SK-N-SH (cell line): ENCODE measurements at regions not wholly inside any gene's neighbourhood (a gene's known extent, or its start where the extent isn't known, plus 50 kb on each side); places are given as distances from the start of the nearest gene placed in this dataset.

Source experiments
- CTCF ChIA-PET: fragments of 300-600, 350-600 bp; formaldehyde crosslinking; extraction: SDS; loops from one replicate; lab custom pipeline; 2021; lab: Yijun Ruan, JAX
- POLR2A ChIA-PET: fragments of 350-600 bp; sonication (Branson Sonifier 250); formaldehyde crosslinking; extraction: SDS; loops from one replicate; lab custom pipeline; 2020; ENCODE audit warnings: antibody characterized with exemption, inconsistent platforms; lab: Yijun Ruan, JAX
- DNase-seq: peaks from one replicate; pipeline ENCODE4 v3.0.0; 2012
- H2AFZ ChIP-seq: fragments of 200-600 bp; sonication (generic); 2 replicates; pipeline ENCODE4 v1.8.1; 2016; ENCODE audit warnings: antibody characterized with exemption, mild to moderate bottlenecking, low read depth
- H3F3A ChIP-seq: fragments of 200-600 bp; sonication (generic); replicated peaks from 2 replicates; pipeline ENCODE3; 2016; ENCODE audit warnings: antibody characterized with exemption, mild to moderate bottlenecking; ENCODE audit not compliant: insufficient read depth
- H3K27ac ChIP-seq, 2 experiments: fragments of 200-500 bp in 1 of 2; fragments of 200-600 bp in 1 of 2; sonication (Bioruptor generic) in 1 of 2; sonication (generic), shearing (Covaris generic) in 1 of 2; 2 replicates each; pipeline versions ENCODE4 v1.5.1 to v1.6.1; 2014 to 2016; ENCODE audit warnings: low read depth in 2 of 2, inconsistent platforms in 1 of 2, low read length in 1 of 2, mild to moderate bottlenecking in 1 of 2, mixed read lengths in 1 of 2
- H3K27me3 ChIP-seq: fragments of 200-600 bp; sonication (generic), shearing (Covaris generic); 2 replicates; pipeline ENCODE4 v1.6.1; 2016; ENCODE audit warnings: mixed run types; ENCODE audit not compliant: insufficient read depth
- H3K36me3 ChIP-seq, 2 experiments: fragments of 200-500 bp in 1 of 2; fragments of 200-600 bp in 1 of 2; sonication (Bioruptor generic) in 1 of 2; sonication (generic) in 1 of 2; replicated peaks in 1 of 2; 2 replicates each; pipeline versions ENCODE3 to v1.5.1; 2014 to 2016; ENCODE audit warnings: low read length in 1 of 2, mild to moderate bottlenecking in 1 of 2; ENCODE audit not compliant: insufficient read depth in 2 of 2, control insufficient read depth in 1 of 2
- H3K4me1 ChIP-seq, 2 experiments: fragments of 200-500 bp in 1 of 2; fragments of 200-600 bp in 1 of 2; sonication (Bioruptor generic) in 1 of 2; sonication (generic), shearing (Covaris generic) in 1 of 2; 2 replicates each; pipeline versions ENCODE4 v1.5.1 to v1.6.1; 2014 to 2016; ENCODE audit warnings: low read depth in 1 of 2, low read length in 1 of 2, mixed run types in 1 of 2; ENCODE audit not compliant: insufficient read depth in 2 of 2, control insufficient read depth in 1 of 2
- H3K4me2 ChIP-seq: fragments of 200-600 bp; sonication (generic), shearing (Covaris generic); 2 replicates; pipeline ENCODE4 v1.6.1; 2017; ENCODE audit warnings: mixed run types
- H3K4me3 ChIP-seq, 2 experiments: fragments of 200-500 bp in 1 of 2; fragments of 200-600 bp in 1 of 2; sonication (Bioruptor generic) in 1 of 2; sonication (generic), shearing (Covaris generic) in 1 of 2; 2 replicates each; pipeline versions ENCODE4 v1.5.1 to v1.8.1; 2014 to 2016; ENCODE audit warnings: low read depth in 2 of 2, inconsistent platforms in 1 of 2, low read length in 1 of 2, mild to moderate bottlenecking in 1 of 2, mixed read lengths in 1 of 2, moderate library complexity in 1 of 2
- H3K79me2 ChIP-seq: fragments of 200-600 bp; sonication (generic); 2 replicates; pipeline ENCODE4 v1.8.1; 2017; ENCODE audit warnings: mild to moderate bottlenecking; ENCODE audit not compliant: insufficient read depth
- H3K9ac ChIP-seq: fragments of 200-600 bp; sonication (generic); 2 replicates; pipeline ENCODE4 v1.6.1; 2017; ENCODE audit warnings: mixed run types
- H3K9me2 ChIP-seq: fragments of 200-600 bp; sonication (generic); 2 replicates; pipeline ENCODE4 v1.6.1; 2017; ENCODE audit warnings: mixed run types
- H3K9me3 ChIP-seq: fragments of 200-600 bp; sonication (generic); 2 replicates; pipeline ENCODE4 v1.6.1; 2017; ENCODE audit warnings: mixed run types, mild to moderate bottlenecking, moderate library complexity
- H4K20me1 ChIP-seq: fragments of 200-600 bp; sonication (generic); 2 replicates; pipeline ENCODE4 v1.6.1; 2017; ENCODE audit warnings: mild to moderate bottlenecking, mixed run types; ENCODE audit not compliant: insufficient read depth
- CHD2 ChIP-seq: fragments of 150-350 bp; IDR thresholded peaks from 2 replicates; pipeline ENCODE4 v1.6.1; 2018; ENCODE audit warnings: low read length; ENCODE audit not compliant: partially characterized antibody
- CTCF ChIP-seq: fragments of 200-600 bp; sonication (generic); IDR thresholded peaks from 2 replicates; pipeline ENCODE4 v1.6.1; 2017; ENCODE audit warnings: antibody characterized with exemption, mild to moderate bottlenecking, moderate library complexity
- ELF1 ChIP-seq: IDR thresholded peaks from 2 replicates; pipeline ENCODE4 v1.4.0; 2012
- EP300 ChIP-seq, 2 experiments: IDR thresholded peaks; 2 replicates each; pipeline versions ENCODE4 v1.4.0 to v1.6.1; 2012; ENCODE audit warnings: borderline replicate concordance in 1 of 2, low read depth in 1 of 2, low read length in 1 of 2
- FOXM1 ChIP-seq: IDR thresholded peaks from 2 replicates; pipeline ENCODE4 v1.4.0; 2012; ENCODE audit warnings: low read depth, mild to moderate bottlenecking
- GATA2 ChIP-seq: sonication (generic); formaldehyde crosslinking; IDR thresholded peaks from 2 replicates; pipeline ENCODE4 v1.5.0; 2020; ENCODE audit warnings: mild to moderate bottlenecking, missing genetic modification reagents
- MAX ChIP-seq: IDR thresholded peaks from 2 replicates; pipeline ENCODE4 v1.4.0; 2012; ENCODE audit warnings: low read depth
- MEF2A ChIP-seq: IDR thresholded peaks from 2 replicates; pipeline ENCODE4 v1.4.0; 2012; ENCODE audit warnings: low read depth, borderline replicate concordance
- MXI1 ChIP-seq: IDR thresholded peaks from 2 replicates; pipeline ENCODE4 v1.6.1; 2012; ENCODE audit warnings: mild to moderate bottlenecking, low read depth, low read length, improper control_type of control experiment
- NFIC ChIP-seq: IDR thresholded peaks from 2 replicates; pipeline ENCODE4 v1.4.0; 2012; ENCODE audit warnings: borderline replicate concordance
- NRF1 ChIP-seq: IDR thresholded peaks from 2 replicates; pipeline ENCODE4 v1.6.1; 2012; ENCODE audit warnings: low read depth, mild to moderate bottlenecking, low read length
- PBX3 ChIP-seq: IDR thresholded peaks from 2 replicates; pipeline ENCODE4; 2012
- RAD21 ChIP-seq: IDR thresholded peaks from 2 replicates; pipeline ENCODE4 v1.6.1; 2012; ENCODE audit warnings: mild to moderate bottlenecking, low read length
- RFX5 ChIP-seq: IDR thresholded peaks from 2 replicates; pipeline ENCODE4 v1.6.1; 2012; ENCODE audit warnings: mild to moderate bottlenecking, improper control_type of control experiment, low read length
- SMC3 ChIP-seq: IDR thresholded peaks from 2 replicates; pipeline ENCODE4 v1.6.1; 2012; ENCODE audit warnings: low read depth, low read length, improper control_type of control experiment
- TCF12 ChIP-seq: IDR thresholded peaks from 2 replicates; pipeline ENCODE4 v1.4.0; 2012
- USF1 ChIP-seq: IDR thresholded peaks from 2 replicates; pipeline ENCODE4 v1.4.0; 2012; ENCODE audit warnings: low read depth, borderline replicate concordance
- ZBTB33 ChIP-seq: IDR thresholded peaks from 2 replicates; pipeline ENCODE4 v1.4.0; 2012; ENCODE audit warnings: low read depth, borderline replicate concordance
- WGBS: methylation state at CpG from one replicate; pipeline ENCODE4 v1.1.6; 2017; ENCODE audit warnings: low lambda C conversion rate; 5-methylcytosine and 5-hydroxymethylcytosine counted together

- no peaks in the 10 kb centered on the region for H3K27me3 ChIP-seq
- H3F3A ChIP-seq = no peaks in the 10 kb centered on the region
- H3K36me3 ChIP-seq = no peaks in the 10 kb centered on the region
- TF ChIP-seq NFIC (peak; percentile 23; the same call in 1 of the 2 replicates), GATA2 (CRISPR knock-in tag) (no peak), ELF1 (peak; percentile 29; the same call in 1 of the 2 replicates), SMC3 (peak; percentile 63), MAX (0 out of 2 replicates have a peak, but pooled peaks have one; percentile 55), NRF1 (no peak), RAD21 (peak; percentile 75), TCF12 (peak; percentile 43; the same call in 1 of the 2 replicates), CTCF (peak; percentile 62)
- TF ChIP-seq, all 33 proteins: peak for 7
- H3K9me2 ChIP-seq = no peaks in the 10 kb centered on the region
- WGBS = 33% methylated on average over 4 of the region's 5 CpGs
- H4K20me1 ChIP-seq = no peaks in the 10 kb centered on the region
- H3K9me3 ChIP-seq = no peaks in the 10 kb centered on the region
- no peak overlapping the region for H2AFZ ChIP-seq
- POLR2A ChIA-PET = no interaction called here
- H3K4me1 ChIP-seq = peaks cover 0 to 2% of the 10 kb centered on the region in 2 experiments; a peak in 1 of 4 replicates
- H3K27ac ChIP-seq = 0 out of 4 replicates have a peak overlapping the region, but pooled peaks of 1 of the 2 experiments have one; percentile 2
- CTCF ChIA-PET = interaction anchor here (0.6 to 1.5 kb wide), 13 partner anchors 9 to 437 kb away, joined by 3 to 6 read pairs (median 4); no protein-coding TSS in a partner anchor
- no peak overlapping the region for H3K4me3 ChIP-seq
- peak; percentile 38 for DNase-seq
- no peak overlapping the region for H3K4me2 ChIP-seq
- no peak overlapping the region for H3K9ac ChIP-seq
- no peaks in the 10 kb centered on the region for H3K79me2 ChIP-seq
Measured at GRCh38 chr4:128427832-128428366, 140.3 kb upstream of the PGRMC2 start.

GRCh38 chr4:128424527-128425497, 137.2 kb upstream of the PGRMC2 start:
- ChIA-PET POLR2A (no interaction called here), CTCF (interaction anchor here (1.2 to 1.3 kb wide), 2 partner anchors 30 to 385 kb away, joined by 3 to 4 read pairs; partner anchors contain the start of gene JADE1)
- no peaks in the 10 kb centered on the region for H3K36me3 ChIP-seq
- 77% methylated on average over 4 of the region's 4 CpGs for WGBS
- H3K9ac ChIP-seq = no peak overlapping the region
- peaks cover 0 to 2% of the 10 kb centered on the region in 2 experiments; a peak in 1 of 4 replicates for H3K4me1 ChIP-seq
- no peaks in the 10 kb centered on the region for H3K9me2 ChIP-seq
- H3K79me2 ChIP-seq = no peaks in the 10 kb centered on the region
- H4K20me1 ChIP-seq = no peaks in the 10 kb centered on the region
- H3K9me3 ChIP-seq = no peaks in the 10 kb centered on the region
- H3K27ac ChIP-seq = no peak overlapping the region
- H2AFZ ChIP-seq = no peak overlapping the region
- H3K4me2 ChIP-seq = no peak overlapping the region
- DNase-seq = no peak
- H3K27me3 ChIP-seq = no peaks in the 10 kb centered on the region
- no peak overlapping the region for H3K4me3 ChIP-seq
- no peaks in the 10 kb centered on the region for H3F3A ChIP-seq
- TF ChIP-seq CHD2 = no peak
- TF ChIP-seq USF1 = no peak
- no peak for TF ChIP-seq RAD21
- TF ChIP-seq RFX5 = no peak
- no peak for TF ChIP-seq SMC3
- TF ChIP-seq MEF2A = no peak
- no peak for TF ChIP-seq NRF1
- TF ChIP-seq NFIC = no peak
- TF ChIP-seq EP300 (IDR thresholded peaks at IDR 0.05; ENCODE audit: borderline replicate concordance in 1 of 2, low read depth in 1 of 2, low read length in 1 of 2) = no peak
- no peak for TF ChIP-seq ZBTB33
- no peak for TF ChIP-seq PBX3
- TF ChIP-seq FOXM1 = no peak
- TF ChIP-seq MXI1 = no peak
